Fibroblast of the aortic adventitia (primary cell): ENCODE measurements at regions not wholly inside any gene's neighbourhood (a gene's known extent, or its start where the extent isn't known, plus 50 kb on each side); places are given as distances from the start of the nearest gene placed in this dataset.
"Not testable (repeated sequence)": the region's sequence is repeated elsewhere in the genome, so short reads cannot be mapped to it uniquely, and the experiment has no call there.

Experiments
- DNase-seq: peaks from one replicate; pipeline ENCODE4 v3.0.0-alpha.2; 2010; ENCODE audit warnings: low read depth
- H3K4me3 ChIP-seq: 2 replicates; pipeline ENCODE4 v1.5.1; 2011; ENCODE audit warnings: low read depth, mild to moderate bottlenecking, control low read depth, low read length, moderate library complexity
- TF ChIP-seq, protein P1 (sequence below): IDR thresholded peaks from 2 replicates; pipeline ENCODE4 v1.5.1; 2011; ENCODE audit warnings: mild to moderate bottlenecking, low read length, control low read depth, inconsistent platforms; ENCODE audit not compliant: insufficient read depth

- H3K4me3 ChIP-seq: no peak overlapping the region
- TF ChIP-seq, protein P1, sequence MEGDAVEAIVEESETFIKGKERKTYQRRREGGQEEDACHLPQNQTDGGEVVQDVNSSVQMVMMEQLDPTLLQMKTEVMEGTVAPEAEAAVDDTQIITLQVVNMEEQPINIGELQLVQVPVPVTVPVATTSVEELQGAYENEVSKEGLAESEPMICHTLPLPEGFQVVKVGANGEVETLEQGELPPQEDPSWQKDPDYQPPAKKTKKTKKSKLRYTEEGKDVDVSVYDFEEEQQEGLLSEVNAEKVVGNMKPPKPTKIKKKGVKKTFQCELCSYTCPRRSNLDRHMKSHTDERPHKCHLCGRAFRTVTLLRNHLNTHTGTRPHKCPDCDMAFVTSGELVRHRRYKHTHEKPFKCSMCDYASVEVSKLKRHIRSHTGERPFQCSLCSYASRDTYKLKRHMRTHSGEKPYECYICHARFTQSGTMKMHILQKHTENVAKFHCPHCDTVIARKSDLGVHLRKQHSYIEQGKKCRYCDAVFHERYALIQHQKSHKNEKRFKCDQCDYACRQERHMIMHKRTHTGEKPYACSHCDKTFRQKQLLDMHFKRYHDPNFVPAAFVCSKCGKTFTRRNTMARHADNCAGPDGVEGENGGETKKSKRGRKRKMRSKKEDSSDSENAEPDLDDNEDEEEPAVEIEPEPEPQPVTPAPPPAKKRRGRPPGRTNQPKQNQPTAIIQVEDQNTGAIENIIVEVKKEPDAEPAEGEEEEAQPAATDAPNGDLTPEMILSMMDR: no peak
- DNase-seq: no peak
These were observed 125.6 kb upstream of the CCDC150 start for GRCh38 chr2:196513796-196514526.

- TF ChIP-seq, protein P1: no peak
- H3K4me3 ChIP-seq: no peak overlapping the region
- DNase-seq: no peak
These were observed 124.9 kb upstream of the CCDC150 start for GRCh38 chr2:196514641-196515040.

DNA sequence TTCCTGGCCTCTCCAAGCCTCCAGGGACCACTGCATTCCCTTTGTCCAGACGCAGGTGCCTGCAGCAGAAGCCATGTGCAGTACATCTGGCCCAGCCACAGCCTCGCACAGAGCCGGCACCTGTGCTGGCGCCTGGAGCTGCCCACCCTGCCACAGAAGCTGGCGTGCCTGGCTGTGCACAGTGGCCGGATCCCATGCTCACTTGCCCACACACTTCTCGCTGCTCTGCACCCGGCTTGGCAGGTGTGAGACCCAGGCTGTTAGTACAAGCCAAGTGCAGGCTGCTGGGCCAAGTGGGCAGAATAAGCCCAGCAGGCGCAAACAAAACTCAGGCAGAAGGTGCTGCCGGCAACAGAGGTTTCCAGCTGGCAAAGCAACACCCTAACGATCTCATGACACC lies 124.5 kb upstream of the CCDC150 start:
- H3K4me3 ChIP-seq: no peak overlapping the region
- TF ChIP-seq, protein P1: no peak
- no peak for DNase-seq

DNA sequence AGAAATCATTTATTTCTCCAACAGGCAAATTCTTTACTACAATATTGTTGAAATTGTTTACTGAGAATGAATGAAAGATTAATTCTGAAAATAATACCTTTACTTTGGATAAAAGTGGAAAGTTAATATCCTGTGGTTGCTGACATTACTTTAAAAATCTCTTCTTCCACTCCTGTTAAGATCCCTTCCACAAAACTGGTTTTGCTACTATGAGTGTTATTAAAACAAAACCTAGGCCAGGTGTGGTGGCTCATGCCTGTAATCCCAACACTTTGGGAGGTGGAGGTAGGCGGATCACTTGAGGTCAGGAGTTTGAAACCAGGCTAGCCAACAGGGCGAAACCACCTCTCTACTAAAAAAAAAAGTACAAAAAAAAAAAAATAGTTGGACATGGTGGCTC lies 123.9 kb upstream of the CCDC150 start:
- no peak for DNase-seq
- TF ChIP-seq, protein P1: no peak
- no peak overlapping the region for H3K4me3 ChIP-seq

DNA sequence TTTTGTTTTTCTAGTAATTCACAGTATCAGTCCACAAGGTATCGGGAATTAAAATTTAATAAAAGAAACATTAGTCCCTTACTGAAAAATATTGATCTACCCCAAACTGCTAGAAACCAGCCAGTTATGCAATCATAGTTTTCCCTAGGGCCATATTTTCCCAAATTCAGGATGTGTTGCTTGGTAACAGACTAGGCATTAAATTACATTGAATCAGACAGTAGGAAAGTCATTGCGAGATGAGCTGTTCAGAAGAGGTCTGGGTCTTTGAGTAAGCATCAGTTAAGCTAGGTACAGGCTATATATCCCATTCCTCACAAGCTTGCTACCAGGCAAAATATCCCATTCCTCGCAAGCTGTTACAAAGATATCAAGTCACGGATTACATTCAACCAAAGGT lies 123.0 kb upstream of the CCDC150 start:
- TF ChIP-seq, protein P1: no peak
- no peak overlapping the region for H3K4me3 ChIP-seq
- no peak for DNase-seq

DNA sequence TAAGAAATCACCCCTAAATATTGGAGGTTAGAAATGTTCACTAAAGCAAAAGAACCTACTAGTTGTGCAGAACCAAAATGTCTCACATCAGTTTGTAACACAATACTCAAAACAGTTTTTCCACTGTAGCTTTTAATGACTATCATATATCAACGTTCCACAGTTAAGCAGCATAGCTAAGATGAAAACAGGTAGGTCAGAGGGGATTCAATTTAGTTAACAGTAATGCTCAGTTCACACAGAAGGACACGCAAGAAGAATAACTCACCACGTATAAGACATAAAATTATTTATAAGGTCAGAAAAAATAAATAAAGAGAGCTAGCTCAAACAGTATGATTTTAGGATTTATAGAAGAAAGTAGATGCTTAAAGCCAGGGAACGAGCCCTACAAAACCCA lies 118.9 kb upstream of the CCDC150 start:
- TF ChIP-seq, protein P1: no peak
- no peak for DNase-seq
- no peak overlapping the region for H3K4me3 ChIP-seq

DNA sequence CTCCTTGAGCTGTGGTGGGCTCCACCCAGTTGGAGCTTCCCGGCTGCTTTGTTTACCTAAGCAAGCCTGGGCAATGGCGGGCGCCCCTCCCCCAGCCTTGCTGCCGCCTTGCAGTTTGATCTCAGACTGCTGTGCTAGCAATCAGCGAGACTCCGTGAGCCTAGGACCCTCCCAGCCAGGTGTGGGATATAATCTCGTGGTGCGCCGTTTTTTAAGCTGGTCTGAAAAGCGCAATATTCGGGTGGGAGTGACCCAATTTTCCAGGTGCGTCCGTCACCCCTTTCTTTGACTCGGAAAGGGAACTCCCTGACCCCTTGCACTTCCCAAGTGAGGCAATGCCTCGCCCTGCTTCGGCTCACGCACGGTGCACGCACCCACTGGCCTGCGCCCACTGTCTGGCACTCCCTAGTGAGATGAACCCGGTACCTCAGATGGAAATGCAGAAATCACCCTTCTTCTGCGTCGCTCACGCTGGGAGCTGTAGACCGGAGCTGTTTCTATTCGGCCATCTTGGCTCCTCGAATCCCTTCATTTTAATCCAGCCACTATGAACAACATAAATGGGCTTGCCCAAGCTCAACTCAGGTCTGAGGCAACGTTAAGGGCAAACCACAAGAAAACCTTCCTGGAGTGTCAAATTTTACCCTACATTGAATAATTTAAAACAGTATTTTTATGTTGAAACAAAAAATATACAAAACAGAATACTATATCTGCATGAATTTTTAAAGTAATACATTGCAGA lies 112.4 kb upstream of the CCDC150 start:
- not testable (repeated sequence) for DNase-seq, H3K4me3 ChIP-seq
